WTC11 (cell line): ENCODE measurements at regions not wholly inside any gene's neighbourhood (a gene's known extent, or its start where the extent isn't known, plus 50 kb on each side); places are given as distances from the start of the nearest gene placed in this dataset.

Experiments
- CREB1 ChIP-seq: sonication (generic); formaldehyde crosslinking; IDR thresholded peaks from 2 replicates; pipeline ENCODE4 v1.8.0; 2023; ENCODE audit warnings: mild to moderate bottlenecking, missing genetic modification reagents
- CREM ChIP-seq: sonication (generic); formaldehyde crosslinking; IDR thresholded peaks from 2 replicates; pipeline ENCODE4 v1.8.1; 2022; ENCODE audit warnings: mild to moderate bottlenecking, missing genetic modification reagents, moderate library complexity
- ESRRA ChIP-seq: sonication (generic); formaldehyde crosslinking; IDR thresholded peaks from 2 replicates; pipeline ENCODE4 v1.8.1; 2022; ENCODE audit warnings: mild to moderate bottlenecking, missing genetic modification reagents, borderline replicate concordance
- FOXP1 ChIP-seq: sonication (generic); formaldehyde crosslinking; IDR thresholded peaks from 2 replicates; pipeline ENCODE4 v1.8.0; 2022; ENCODE audit warnings: missing genetic modification reagents, mild to moderate bottlenecking, moderate library complexity, borderline replicate concordance
- RELA ChIP-seq: sonication (generic); formaldehyde crosslinking; IDR thresholded peaks from 2 replicates; pipeline ENCODE4 v1.8.1; 2022; ENCODE audit warnings: missing genetic modification reagents, mild to moderate bottlenecking, borderline replicate concordance
- TCF7 ChIP-seq: sonication (generic); formaldehyde crosslinking; IDR thresholded peaks from 2 replicates; pipeline ENCODE4 v1.8.0; 2022; ENCODE audit warnings: mild to moderate bottlenecking, low read depth, missing genetic modification reagents, moderate library complexity
- TEAD4 ChIP-seq: sonication (generic); formaldehyde crosslinking; IDR thresholded peaks from 2 replicates; pipeline ENCODE4 v1.8.0; 2022; ENCODE audit warnings: mild to moderate bottlenecking, missing genetic modification reagents
- ZNF416 ChIP-seq: fragments of 250-450 bp; sonication (Bioruptor Pico); IDR thresholded peaks from 2 replicates; pipeline ENCODE4 v1.9.0; 2021; ENCODE audit warnings: mild to moderate bottlenecking, inconsistent platforms
- TF ChIP-seq, protein P1 (sequence below): sonication (generic); formaldehyde crosslinking; IDR thresholded peaks from 2 replicates; pipeline ENCODE4 v1.8.0; 2022; ENCODE audit warnings: mild to moderate bottlenecking, missing genetic modification reagents
- TF ChIP-seq, protein P2 (sequence below): fragments of 200-600 bp; IDR thresholded peaks from 2 replicates; pipeline ENCODE4 v1.8.0; 2022; ENCODE audit warnings: antibody characterized with exemption
- TF ChIP-seq, protein P3 (sequence below): sonication (generic); formaldehyde crosslinking; IDR thresholded peaks from 2 replicates; pipeline ENCODE4 v1.8.1; 2023; ENCODE audit warnings: mild to moderate bottlenecking, missing genetic modification reagents, moderate library complexity
- TF ChIP-seq, protein P4 (sequence below): sonication (generic); formaldehyde crosslinking; IDR thresholded peaks from 2 replicates; pipeline ENCODE4 v1.8.0; 2022; ENCODE audit warnings: mild to moderate bottlenecking, missing genetic modification reagents
- TF ChIP-seq, protein P5 (sequence below): sonication (generic); formaldehyde crosslinking; IDR thresholded peaks from 2 replicates; pipeline ENCODE4 v1.8.0; 2022; ENCODE audit warnings: mild to moderate bottlenecking, missing genetic modification reagents
- TF ChIP-seq, protein P6 (sequence below): fragments of 250-450 bp; sonication (Bioruptor Pico); IDR thresholded peaks from 2 replicates; pipeline ENCODE4 v1.9.0; 2021; ENCODE audit warnings: moderate library complexity, mild to moderate bottlenecking, inconsistent platforms, borderline replicate concordance

DNA sequence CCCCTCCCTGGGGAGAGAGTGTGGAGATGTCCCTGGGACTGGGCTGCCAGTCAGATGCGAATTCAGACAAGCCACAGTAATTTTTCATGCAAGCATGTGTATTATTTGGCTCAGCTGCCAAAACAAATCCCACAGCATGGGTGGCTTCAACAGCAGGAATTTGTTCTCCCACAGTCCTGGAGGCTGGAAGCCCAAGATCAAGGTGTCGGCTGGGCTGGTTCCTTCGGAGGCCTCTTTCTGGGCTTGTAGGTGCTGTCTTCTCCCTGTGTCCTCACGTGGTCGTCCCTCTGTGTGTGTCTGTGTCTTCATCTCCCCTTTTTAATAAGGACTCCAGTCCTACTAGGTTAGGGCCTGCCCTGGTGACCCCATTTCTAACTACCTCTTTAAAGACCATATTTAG is 91.9 kb upstream of the ACTRT2 start:
- no peak for TF ChIP-seq ESRRA (CRISPR knock-in tag)
- TF ChIP-seq, protein P1, sequence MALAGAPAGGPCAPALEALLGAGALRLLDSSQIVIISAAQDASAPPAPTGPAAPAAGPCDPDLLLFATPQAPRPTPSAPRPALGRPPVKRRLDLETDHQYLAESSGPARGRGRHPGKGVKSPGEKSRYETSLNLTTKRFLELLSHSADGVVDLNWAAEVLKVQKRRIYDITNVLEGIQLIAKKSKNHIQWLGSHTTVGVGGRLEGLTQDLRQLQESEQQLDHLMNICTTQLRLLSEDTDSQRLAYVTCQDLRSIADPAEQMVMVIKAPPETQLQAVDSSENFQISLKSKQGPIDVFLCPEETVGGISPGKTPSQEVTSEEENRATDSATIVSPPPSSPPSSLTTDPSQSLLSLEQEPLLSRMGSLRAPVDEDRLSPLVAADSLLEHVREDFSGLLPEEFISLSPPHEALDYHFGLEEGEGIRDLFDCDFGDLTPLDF (CRISPR knock-in tag): no peak
- TF ChIP-seq, protein P2, sequence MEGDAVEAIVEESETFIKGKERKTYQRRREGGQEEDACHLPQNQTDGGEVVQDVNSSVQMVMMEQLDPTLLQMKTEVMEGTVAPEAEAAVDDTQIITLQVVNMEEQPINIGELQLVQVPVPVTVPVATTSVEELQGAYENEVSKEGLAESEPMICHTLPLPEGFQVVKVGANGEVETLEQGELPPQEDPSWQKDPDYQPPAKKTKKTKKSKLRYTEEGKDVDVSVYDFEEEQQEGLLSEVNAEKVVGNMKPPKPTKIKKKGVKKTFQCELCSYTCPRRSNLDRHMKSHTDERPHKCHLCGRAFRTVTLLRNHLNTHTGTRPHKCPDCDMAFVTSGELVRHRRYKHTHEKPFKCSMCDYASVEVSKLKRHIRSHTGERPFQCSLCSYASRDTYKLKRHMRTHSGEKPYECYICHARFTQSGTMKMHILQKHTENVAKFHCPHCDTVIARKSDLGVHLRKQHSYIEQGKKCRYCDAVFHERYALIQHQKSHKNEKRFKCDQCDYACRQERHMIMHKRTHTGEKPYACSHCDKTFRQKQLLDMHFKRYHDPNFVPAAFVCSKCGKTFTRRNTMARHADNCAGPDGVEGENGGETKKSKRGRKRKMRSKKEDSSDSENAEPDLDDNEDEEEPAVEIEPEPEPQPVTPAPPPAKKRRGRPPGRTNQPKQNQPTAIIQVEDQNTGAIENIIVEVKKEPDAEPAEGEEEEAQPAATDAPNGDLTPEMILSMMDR: no peak
- TF ChIP-seq, protein P3, sequence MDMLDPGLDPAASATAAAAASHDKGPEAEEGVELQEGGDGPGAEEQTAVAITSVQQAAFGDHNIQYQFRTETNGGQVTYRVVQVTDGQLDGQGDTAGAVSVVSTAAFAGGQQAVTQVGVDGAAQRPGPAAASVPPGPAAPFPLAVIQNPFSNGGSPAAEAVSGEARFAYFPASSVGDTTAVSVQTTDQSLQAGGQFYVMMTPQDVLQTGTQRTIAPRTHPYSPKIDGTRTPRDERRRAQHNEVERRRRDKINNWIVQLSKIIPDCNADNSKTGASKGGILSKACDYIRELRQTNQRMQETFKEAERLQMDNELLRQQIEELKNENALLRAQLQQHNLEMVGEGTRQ (CRISPR knock-in tag): no peak
- TF ChIP-seq TCF7 (CRISPR knock-in tag): no peak
- TF ChIP-seq TEAD4: no peak
- TF ChIP-seq, protein P4, sequence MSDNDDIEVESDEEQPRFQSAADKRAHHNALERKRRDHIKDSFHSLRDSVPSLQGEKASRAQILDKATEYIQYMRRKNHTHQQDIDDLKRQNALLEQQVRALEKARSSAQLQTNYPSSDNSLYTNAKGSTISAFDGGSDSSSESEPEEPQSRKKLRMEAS: no peak
- TF ChIP-seq, protein P5, sequence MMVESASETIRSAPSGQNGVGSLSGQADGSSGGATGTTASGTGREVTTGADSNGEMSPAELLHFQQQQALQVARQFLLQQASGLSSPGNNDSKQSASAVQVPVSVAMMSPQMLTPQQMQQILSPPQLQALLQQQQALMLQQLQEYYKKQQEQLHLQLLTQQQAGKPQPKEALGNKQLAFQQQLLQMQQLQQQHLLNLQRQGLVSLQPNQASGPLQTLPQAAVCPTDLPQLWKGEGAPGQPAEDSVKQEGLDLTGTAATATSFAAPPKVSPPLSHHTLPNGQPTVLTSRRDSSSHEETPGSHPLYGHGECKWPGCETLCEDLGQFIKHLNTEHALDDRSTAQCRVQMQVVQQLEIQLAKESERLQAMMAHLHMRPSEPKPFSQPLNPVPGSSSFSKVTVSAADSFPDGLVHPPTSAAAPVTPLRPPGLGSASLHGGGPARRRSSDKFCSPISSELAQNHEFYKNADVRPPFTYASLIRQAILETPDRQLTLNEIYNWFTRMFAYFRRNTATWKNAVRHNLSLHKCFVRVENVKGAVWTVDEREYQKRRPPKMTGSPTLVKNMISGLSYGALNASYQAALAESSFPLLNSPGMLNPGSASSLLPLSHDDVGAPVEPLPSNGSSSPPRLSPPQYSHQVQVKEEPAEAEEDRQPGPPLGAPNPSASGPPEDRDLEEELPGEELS (CRISPR knock-in tag): no peak
- no peak for TF ChIP-seq CREM (CRISPR knock-in tag)
- no peak for TF ChIP-seq RELA (CRISPR knock-in tag)
- TF ChIP-seq, protein P6, sequence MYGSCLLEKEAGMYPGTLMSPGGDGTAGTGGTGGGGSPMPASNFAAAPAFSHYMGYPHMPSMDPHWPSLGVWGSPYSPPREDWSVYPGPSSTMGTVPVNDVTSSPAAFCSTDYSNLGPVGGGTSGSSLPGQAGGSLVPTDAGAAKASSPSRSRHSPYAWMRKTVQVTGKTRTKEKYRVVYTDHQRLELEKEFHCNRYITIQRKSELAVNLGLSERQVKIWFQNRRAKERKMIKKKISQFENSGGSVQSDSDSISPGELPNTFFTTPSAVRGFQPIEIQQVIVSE (CRISPR knock-in tag): no peak
- TF ChIP-seq CREB1 (CRISPR knock-in tag): no peak
- no peak for TF ChIP-seq ZNF416
- no peak for TF ChIP-seq FOXP1
